ENCODE measurements at regions not wholly inside any gene's neighbourhood (a gene's known extent, or its start where the extent isn't known, plus 50 kb on each side); places are given as distances from the start of the nearest gene placed in this dataset.

GRCh38 chr4:181424362-181425016 is 818.7 kb upstream of the TENM3 start:
- DNase-seq, result no peak

- DNase-seq, result no peak
These were observed 816.1 kb upstream of the TENM3 start for GRCh38 chr4:181427076-181427475.

- no peak for DNase-seq
These were observed 812.2 kb upstream of the TENM3 start for GRCh38 chr4:181431006-181431405.

DNA sequence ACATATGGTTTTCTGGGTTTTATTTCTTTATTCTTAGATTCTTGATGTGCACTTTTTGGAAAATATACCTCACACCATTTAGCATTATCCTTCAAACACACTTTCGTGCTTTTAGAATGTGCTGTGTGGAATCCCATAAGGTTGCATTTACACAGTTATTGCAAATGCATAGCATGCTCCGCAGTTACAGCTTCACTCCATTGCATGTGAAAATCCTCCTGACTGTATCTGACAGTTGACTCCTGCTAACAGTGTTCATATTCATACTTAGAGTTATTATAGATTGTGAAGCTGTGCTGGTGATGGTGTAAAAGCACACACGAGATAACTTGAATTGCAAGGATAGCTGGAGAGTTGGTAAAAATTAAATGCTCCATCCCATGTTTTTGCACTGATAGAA is 811.5 kb upstream of the TENM3 start:
- DNase-seq, result no peak

GRCh38 chr4:181432335-181432734 is 810.9 kb upstream of the TENM3 start:
- no peak for DNase-seq

- DNase-seq, result no peak
These were observed 805.3 kb upstream of the TENM3 start for GRCh38 chr4:181437895-181438294.

DNA sequence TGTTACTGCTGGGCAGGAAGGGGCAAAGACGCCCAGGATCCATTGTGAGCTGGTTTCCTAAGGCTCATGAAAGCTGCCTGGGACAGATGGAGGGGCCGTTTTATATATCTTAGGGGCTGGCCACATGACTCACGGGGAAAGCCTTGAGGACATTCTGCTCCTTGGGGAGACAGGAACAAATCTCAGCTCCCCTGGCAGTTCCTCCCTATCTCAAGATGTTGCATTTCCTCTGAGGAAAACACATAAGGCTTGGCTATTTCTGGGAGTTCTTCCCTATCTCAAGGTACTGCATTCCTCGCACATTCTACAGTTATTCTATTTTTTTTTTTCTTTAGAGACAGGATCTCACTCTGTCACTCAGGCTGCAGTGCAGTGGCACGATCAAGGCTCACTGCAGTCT is 804.6 kb upstream of the TENM3 start:
- no peak for DNase-seq

GRCh38 chr4:181443021-181443420 is 800.2 kb upstream of the TENM3 start:
- DNase-seq, result no peak

DNA sequence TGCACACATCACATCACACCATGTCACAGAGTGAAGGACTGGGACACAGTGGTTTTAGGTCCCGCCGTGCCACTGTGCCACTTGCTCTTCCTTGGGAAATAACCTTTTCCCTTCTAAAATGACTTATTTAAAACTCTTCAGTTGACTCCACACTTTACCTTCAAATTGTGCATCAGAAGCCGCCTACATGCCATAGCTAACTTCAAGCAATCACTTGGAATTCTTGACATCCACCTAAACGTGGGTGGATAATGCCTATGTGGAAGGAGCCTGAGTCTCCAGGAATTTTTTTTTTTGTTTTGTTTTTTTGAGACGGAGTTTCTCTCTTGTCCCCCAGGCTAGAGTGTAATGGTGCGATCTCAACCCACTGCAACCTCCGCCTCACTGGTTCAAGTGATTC is 777.4 kb upstream of the TENM3 start:
- no peak for DNase-seq

- no peak for DNase-seq
These were observed 774.8 kb upstream of the TENM3 start for GRCh38 chr4:181468451-181468850.

GRCh38 chr4:181470306-181470705 is 772.9 kb upstream of the TENM3 start:
- no peak for DNase-seq

GRCh38 chr4:181475359-181475758 is 767.8 kb upstream of the TENM3 start:
- no peak for DNase-seq

- no peak for DNase-seq
These were observed 767.3 kb upstream of the TENM3 start for GRCh38 chr4:181475781-181476507.

DNA sequence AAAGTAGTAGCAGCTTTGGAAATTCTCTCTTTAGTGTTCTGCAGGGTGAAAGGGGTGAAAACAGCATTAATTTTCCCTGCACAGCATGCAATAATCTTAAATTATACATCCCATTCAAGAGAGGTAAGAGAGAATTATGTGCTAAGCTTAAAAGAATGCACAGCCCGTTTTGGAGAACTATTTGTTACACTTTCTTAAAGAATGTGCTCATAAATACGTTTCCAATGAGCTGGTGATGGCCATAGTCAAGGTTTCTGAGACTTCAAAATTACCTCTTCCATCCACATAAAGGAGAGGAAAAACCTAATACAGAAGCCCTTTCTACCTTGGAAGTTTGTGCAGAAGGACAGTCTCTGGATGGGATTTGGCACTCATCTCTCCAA is 766.7 kb upstream of the TENM3 start:
- no peak for DNase-seq

- no peak for DNase-seq
These were observed 765.6 kb upstream of the TENM3 start for GRCh38 chr4:181477591-181477990.

GRCh38 chr4:181478656-181479055 is 764.5 kb upstream of the TENM3 start:
- no peak for DNase-seq

- no peak for DNase-seq
These were observed 764.1 kb upstream of the TENM3 start for GRCh38 chr4:181479141-181479540.

- DNase-seq, result no peak
These were observed 758.8 kb upstream of the TENM3 start for GRCh38 chr4:181484396-181484795.

DNA sequence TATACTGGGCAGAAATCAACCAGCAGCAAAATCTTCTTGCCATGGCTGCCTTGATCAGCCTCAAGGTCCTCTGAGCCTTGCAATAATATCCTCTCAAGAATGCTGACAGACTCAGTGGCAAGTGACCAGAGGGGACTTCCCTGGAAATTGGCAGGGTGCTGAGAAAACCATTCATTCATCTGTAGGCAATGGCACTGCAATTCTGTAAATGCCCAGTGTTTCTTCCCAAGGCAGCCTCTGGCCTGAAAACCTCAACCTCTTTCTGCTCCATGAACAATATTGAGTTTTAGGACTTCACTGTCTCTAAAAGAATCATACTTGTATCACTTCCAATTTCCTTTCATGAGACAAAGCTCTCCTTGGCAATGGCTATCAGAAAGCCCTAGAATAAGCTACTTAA is 754.3 kb upstream of the TENM3 start:
- no peak for DNase-seq

DNA sequence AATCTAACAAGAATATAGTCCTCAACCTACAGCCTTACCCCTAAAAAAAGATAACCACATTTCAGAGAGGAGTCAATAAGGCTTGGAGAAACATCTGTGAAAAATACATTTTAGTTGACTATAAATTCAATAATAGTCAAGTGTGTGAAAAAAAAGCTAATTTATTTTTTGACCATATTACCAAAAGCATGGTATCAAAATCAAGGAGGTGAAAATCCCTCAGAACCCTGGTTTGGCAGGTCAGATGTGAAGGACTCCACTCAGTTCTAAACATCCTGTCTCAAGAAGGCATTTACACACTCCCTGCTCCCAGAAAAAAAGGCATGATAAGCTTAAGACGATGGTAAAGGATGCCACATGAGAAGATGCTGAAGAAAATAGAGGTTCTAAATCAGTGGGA is 745.1 kb upstream of the TENM3 start:
- no peak for DNase-seq

GRCh38 chr4:181502611-181503010 is 740.6 kb upstream of the TENM3 start:
- no peak for DNase-seq

GRCh38 chr4:181503687-181504390 is 739.4 kb upstream of the TENM3 start:
- DNase-seq, result no peak

GRCh38 chr4:181504924-181505323 is 738.3 kb upstream of the TENM3 start:
- no peak for DNase-seq

GRCh38 chr4:181507180-181507835 is 735.9 kb upstream of the TENM3 start:
- no peak for DNase-seq
